ENCODE measurements at regions not wholly inside any gene's neighbourhood (a gene's known extent, or its start where the extent isn't known, plus 50 kb on each side); places are given as distances from the start of the nearest gene placed in this dataset.

DNA sequence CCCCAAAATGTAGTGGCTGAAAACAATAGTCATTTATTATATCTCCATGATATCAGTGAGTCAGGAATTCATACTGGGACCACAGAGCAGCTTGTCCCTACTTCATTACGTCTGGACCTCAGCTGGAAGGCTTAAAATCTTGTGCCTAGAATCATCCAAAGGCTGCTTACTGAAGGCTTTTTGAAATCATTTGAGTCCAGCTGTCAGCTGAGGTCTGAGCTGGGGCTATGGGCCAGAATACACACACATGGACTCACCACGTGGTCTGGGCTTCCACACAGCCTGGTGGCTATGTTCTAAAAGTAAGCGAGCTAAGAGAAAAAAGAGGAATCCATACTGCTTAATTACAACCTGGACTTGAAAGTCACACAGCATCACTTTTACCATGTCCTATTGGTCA lies 209.2 kb downstream of the KCTD12 start:
- no peak overlapping the region for H3K4me3 ChIP-seq (replicated peaks; ENCODE audit: insufficient read depth, low read length)
- no peak for DNase-seq (ENCODE audit: low read depth in 1 of 2, low spot score in 1 of 2)
- TF ChIP-seq CTCF (IDR thresholded peaks at IDR 0.05; ENCODE audit: insufficient read depth, low read length) (no peak), REST (IDR thresholded peaks at IDR 0.05; ENCODE audit: insufficient replicate concordance, low read depth) (no peak), SPI1 (IDR thresholded peaks at IDR 0.05; ENCODE audit: borderline replicate concordance, low read depth) (no peak), POLR2AphosphoS5 (IDR thresholded peaks at IDR 0.05; ENCODE audit: low read depth) (no peak), GABPA (IDR thresholded peaks at IDR 0.05; ENCODE audit: low read depth) (no peak)
- no peaks in the 10 kb centered on the region for H3K27me3 ChIP-seq (ENCODE audit: insufficient read depth, poor library complexity, severe bottlenecking)
- no peak overlapping the region for H3K27ac ChIP-seq (replicated peaks)

- no peak for DNase-seq (ENCODE audit: low read depth in 1 of 2, low spot score in 1 of 2)
Measured at GRCh38 chr13:76672420-76672819, 213.8 kb downstream of the KCTD12 start.

GRCh38 chr13:76668716-76669115 lies 217.5 kb downstream of the KCTD12 start:
- no peak for DNase-seq (ENCODE audit: low read depth in 1 of 2, low spot score in 1 of 2)
- no peaks in the 10 kb centered on the region for H3K27me3 ChIP-seq (ENCODE audit: insufficient read depth, poor library complexity, severe bottlenecking)
- TF ChIP-seq GABPA (IDR thresholded peaks at IDR 0.05; ENCODE audit: low read depth) = no peak
- TF ChIP-seq CTCF (IDR thresholded peaks at IDR 0.05; ENCODE audit: insufficient read depth, low read length) = no peak
- no peak for TF ChIP-seq REST (IDR thresholded peaks at IDR 0.05; ENCODE audit: insufficient replicate concordance, low read depth)

More at GRCh38 chr13:76672420-76672819, 213.8 kb downstream of the KCTD12 start:
- no peak overlapping the region for H3K4me3 ChIP-seq (replicated peaks; ENCODE audit: insufficient read depth, low read length)
- TF ChIP-seq SPI1 (IDR thresholded peaks at IDR 0.05; ENCODE audit: borderline replicate concordance, low read depth) (no peak), REST (IDR thresholded peaks at IDR 0.05; ENCODE audit: insufficient replicate concordance, low read depth) (no peak), POLR2AphosphoS5 (IDR thresholded peaks at IDR 0.05; ENCODE audit: low read depth) (no peak), CTCF (IDR thresholded peaks at IDR 0.05; ENCODE audit: insufficient read depth, low read length) (no peak), GABPA (IDR thresholded peaks at IDR 0.05; ENCODE audit: low read depth) (no peak)
- no peaks in the 10 kb centered on the region for H3K27me3 ChIP-seq (ENCODE audit: insufficient read depth, poor library complexity, severe bottlenecking)
- no peak overlapping the region for H3K27ac ChIP-seq (replicated peaks)

More at GRCh38 chr13:76668716-76669115, 217.5 kb downstream of the KCTD12 start:
- no peak overlapping the region for H3K4me3 ChIP-seq (replicated peaks; ENCODE audit: insufficient read depth, low read length)
- H3K27ac ChIP-seq (replicated peaks) = no peak overlapping the region
